Jurkat, Clone E6-1 (cell line): ENCODE measurements at regions not wholly inside any gene's neighbourhood (a gene's known extent, or its start where the extent isn't known, plus 50 kb on each side); places are given as distances from the start of the nearest gene placed in this dataset.
A peak's percentile ranks its signal among the peaks of the same experiment; 100 is the strongest.

Experiments
- DNase-seq: peaks from one replicate; pipeline ENCODE4 v3.0.0-alpha.2; 2011; ENCODE audit warnings: low read depth, low spot score
- H3K4me3 ChIP-seq: 2 replicates; pipeline ENCODE4 v1.5.1; 2011; ENCODE audit warnings: mild to moderate bottlenecking, low read length, control low read depth, moderate library complexity

DNA sequence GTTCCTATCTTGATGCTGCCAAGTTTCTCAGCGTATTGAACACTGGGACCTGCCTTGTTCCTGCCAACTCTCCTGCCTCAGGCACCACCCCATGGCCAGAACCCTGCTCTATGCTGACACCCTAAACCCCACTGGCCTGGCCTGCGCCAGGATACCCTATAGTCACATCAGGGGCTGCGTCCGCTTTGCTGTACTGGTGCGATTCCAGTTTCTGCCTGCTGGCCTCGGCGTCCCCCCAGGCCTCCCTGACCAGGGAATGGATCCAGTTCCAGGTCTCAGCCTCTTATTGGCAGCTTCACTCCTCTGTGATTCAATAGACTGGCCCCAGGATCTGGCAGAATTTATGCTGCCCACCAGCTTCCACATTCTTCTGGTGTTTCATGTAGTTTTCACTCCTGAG lies 55.0 kb downstream of the GPR6 start:
- DNase-seq, result no peak
- H3K4me3 ChIP-seq, result no peak overlapping the region

DNA sequence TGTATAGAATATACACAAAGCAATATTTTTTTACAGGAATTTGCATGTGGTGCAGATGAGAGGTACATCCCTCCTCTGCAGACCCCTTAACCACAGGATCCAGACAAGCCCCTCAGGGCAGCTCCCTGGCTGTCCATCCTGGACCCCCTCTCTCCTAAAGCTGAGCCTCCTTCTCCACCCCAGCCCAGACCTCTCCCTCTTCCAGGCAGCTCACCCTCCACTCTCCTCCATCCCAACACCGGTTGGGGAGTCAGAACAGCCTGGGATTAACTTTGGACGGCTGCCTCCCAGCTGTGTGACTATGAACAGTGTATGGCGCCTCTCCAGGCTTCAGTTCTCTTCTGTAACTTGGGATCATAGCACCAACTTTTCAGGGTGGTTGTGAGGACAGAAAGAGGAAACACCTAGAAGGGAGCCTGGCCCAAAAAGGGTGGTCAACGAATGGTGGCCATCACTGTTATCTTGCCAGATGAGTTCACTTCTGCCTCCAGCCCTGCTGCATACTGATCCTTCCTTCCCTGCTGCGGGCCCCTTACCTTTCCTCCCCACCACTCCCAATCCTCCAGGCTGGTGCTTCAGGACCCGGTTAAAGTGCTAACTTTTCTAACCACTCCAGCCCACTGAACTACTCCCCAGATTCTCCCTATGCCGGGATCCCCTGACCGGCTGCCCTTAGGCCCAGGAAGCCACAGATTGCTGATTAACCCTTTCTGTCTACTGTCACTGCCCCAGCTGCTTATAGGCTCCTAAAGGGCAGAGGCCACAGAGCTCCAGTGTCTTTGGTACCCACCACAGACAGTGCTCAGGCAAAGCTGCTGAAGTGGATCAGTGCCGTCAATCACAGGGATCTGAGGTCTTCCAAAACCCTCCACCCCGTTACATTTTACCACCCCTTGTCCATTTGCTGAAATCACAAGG lies 55.9 kb downstream of the GPR6 start:
- no peak for DNase-seq
- no peak overlapping the region for H3K4me3 ChIP-seq

DNA sequence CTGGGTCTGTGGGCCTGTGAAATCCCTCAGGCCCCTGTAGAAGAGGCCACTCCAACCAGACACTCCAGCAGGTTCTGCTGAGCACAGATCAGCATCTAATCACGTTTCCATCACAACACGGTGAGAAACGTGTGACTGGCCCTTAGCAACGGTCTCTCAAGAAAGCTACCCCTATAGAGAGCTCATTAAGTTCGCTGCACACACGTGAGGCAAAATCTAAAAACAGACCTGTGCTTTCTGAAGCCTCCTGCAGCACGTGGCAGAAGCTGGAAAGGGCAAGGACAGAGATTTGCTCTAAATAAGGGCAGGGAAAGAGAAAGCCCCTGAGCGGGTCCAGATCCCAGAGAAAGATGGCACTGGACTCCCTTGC lies 56.5 kb downstream of the GPR6 start:
- DNase-seq, result no peak
- no peak overlapping the region for H3K4me3 ChIP-seq

DNA sequence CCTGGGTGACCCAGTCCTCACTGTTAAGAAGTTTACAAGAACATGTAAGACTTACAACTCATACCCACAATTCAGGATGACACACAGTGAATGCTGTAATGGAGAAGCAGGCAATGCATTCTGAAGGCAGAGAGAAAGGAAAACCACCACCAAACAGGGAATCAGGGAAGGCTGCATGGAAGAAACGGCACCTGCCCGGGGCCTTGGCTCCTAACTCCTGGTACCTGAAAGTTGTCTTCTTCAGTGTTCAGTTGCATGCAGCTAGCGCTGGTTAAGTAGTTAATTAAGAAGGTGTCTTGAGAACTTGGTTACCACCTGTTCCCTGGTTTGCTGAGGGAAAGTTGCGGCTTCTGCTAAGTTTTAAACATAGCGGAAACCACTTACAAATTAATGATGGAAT lies 57.2 kb downstream of the GPR6 start:
- no peak overlapping the region for H3K4me3 ChIP-seq
- DNase-seq, result no peak

DNA sequence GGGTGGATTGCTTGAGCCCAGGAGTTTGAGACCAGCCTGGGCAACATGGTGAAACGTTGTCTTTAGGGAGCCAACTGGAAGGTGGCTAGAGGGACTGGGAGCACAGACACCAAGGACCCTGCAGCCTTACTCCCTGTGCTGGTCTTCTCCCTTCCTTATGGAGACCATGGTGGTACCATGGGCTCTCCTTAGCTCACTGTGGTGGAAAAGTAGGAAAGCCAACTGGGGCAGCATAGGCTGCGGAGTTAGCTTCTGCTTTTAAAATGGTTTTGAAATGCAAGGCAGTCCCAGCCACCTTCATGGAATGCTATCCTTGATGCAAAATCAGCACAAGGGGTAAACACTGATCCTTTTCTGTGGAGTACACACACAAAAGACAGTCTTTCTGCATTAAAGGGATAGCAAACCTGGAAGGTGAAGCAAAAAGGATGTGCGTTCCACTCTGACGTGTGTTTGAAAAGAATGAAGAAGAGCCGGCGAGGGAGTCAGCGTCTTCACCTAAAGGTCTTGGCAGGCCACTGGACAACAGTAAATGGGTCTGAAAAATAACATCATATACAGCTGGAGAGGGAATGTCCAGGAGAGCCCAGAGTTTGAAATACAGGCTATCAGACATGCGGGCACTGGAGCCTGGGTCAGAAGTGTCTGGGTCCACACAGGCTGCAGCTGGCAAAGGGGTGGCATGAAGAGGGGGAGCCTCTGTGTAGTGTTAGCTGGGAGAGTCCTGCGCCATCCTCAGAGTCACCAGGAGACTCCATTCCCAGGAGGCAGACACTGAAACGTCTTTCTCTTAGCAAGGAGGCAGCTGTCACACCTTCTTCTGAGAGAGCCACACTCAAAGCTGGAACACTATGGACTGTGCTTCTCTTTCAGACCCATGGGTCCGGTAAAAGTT lies 58.5 kb downstream of the GPR6 start:
- DNase-seq, result no peak
- H3K4me3 ChIP-seq, result no peak overlapping the region

DNA sequence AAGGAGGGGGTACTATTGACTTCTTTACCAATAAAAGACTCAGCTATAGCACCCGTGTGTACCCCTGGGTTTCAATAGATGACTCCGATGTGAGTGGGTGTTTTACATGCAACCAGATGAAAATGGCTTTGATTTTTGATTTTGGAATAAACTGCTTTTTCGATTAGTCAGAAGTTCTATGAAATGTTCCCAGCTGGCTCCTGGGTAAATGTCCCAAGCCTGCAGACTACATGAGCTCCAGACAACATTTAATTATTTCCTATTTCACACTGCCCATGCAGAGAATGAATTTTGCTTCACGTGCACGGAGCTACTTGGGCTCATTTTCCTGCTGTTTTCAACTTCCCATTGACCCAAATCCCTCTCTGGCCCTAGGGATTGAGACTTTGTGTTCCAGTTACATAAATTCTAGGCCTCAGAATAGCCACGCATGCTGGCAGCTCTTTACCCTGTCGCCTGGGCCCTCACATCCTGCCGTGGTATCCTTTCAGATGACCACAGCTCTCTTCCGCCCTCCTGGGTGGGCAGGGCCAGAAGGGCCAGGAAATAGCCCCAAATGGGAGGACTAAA lies 59.7 kb downstream of the GPR6 start:
- no peak overlapping the region for H3K4me3 ChIP-seq
- DNase-seq, result no peak

DNA sequence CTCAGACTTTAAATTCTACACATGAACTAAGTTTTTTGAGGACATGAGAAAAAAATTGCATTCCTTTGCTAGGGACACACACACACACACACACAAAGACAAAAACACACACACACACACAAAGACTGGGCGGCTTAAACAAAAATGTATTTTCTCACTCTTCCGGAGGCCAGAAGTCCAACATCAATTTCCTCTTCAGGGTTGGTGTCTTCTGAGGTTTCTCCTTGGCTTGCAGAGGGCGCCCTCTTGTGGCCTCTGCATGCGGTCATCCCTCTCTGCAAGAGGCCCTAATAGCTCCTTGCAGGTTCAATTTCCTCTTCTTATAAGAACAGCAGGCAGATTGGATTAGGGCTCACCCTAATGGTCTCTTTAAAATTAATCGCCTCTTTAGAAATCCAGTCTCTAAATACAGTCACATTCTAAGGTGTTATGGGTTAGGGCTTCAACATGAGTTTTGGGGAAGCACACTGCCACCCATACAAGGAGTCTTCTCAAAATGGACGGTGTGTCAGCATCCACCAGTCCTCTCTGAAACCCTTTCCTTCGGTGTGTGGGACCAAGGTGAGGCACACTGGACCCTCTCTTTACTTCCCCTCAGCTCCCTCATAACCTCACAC lies 61.4 kb downstream of the GPR6 start:
- peak; percentile 85 for DNase-seq
- peak overlapping the region; percentile 59 for H3K4me3 ChIP-seq

DNA sequence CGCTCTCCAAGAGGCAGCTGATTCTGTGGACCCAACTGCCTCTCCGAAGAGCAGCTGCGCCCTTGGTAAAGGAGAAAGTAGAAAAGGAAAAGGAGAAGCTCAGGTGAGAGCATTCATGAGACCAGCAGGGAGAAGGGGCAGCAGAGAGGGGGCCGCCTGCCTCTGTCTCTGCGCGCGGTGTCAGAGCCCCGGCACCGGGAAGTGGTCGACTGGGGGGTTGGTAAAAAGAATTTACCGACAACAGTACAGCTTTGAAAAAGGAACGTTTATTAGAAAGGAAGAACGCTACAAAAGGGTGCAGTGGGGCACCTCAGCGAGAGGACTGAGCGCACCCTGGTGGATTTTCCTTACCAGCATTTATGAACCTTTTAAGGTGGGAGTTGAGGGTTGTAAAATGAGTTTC lies 61.9 kb downstream of the GPR6 start:
- peak overlapping the region; percentile 59 for H3K4me3 ChIP-seq
- DNase-seq, result peak; percentile 73

DNA sequence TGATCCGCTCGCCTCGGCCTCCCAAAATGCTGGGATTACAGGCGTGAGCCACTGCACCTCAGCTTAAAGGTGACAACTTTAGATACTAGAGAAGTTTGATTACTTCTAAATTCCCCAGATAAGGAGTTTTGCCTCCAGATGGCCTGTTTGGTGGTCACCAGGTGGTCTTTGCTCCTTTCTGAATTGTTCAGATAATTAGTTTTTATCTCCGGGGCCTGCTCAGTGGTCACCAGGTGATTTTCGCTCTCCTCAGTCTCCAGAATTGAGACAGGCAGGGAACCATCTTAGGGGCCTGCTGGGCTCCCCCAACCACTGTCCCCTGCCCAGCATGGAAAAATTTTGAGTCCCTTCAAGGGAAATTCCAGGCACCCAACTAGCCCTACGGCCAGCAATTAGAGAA lies 62.6 kb downstream of the GPR6 start:
- DNase-seq, result no peak
- no peak overlapping the region for H3K4me3 ChIP-seq

DNA sequence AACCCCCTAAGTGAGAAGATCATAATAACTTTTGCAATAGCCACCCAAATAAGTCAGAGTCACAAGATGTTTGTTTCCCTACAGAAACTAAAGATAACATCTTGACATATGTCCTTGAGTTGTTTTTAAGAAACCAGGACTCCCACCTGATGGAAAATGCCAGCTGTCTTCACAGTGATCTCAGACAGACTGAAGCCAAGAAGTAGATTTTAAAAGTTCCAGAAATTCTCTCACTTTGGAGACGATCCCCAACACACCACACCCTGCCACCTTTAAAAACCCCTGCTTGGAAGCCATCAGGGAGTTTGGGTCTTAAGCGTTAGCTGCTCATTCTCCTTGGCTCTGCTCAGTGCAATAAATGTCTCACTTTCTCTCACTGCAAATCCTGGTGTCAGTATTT lies 63.0 kb downstream of the GPR6 start:
- no peak overlapping the region for H3K4me3 ChIP-seq
- no peak for DNase-seq

DNA sequence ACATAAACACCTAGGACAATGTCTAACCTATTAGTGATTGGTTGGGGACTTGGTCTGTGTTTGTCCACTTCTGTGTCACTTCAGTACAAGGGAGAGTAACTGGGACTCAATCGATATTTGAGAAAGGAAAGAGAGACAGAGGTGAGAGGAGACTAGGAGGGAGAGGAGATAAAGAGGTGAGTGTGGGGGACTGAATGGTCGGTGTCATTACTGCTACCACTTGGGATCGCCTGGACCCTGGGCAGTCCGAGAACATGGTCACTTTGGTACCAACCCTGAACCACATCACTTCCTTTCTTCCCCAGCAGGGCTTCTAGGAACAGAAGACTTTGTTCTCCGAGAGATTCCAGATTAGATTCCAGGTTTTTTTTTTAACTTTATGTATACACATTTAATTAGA lies 63.7 kb downstream of the GPR6 start:
- no peak overlapping the region for H3K4me3 ChIP-seq
- DNase-seq, result no peak

DNA sequence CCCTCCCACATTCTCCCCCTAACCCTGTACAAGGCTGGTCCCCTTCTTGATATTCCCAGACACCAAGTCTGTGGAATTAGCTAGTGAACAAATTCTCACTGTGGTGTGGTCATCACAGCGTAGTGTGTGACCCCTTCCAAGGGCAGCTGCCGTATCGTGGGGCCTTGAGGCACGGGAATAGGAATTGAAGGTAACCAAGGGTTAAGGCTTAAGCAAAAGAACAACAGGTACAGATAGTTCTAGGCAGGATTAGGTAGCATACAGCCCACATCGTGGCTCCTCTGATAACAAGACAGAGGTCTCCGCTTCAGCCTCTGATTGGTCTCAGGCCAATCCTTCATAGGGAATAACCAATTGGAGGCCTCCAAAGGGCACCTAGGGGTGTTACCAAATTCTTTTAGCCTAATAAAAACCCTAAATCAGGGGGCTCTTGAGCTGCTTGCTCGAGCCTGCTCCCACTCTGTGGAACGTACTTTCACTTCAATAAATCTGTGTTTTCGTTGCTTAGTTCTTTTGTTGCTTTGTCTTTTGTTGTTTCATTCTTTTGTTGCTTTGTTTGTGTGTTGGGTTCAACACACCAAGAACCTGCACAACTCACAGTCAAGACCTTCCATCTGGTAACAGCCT lies 64.7 kb downstream of the GPR6 start:
- no peak overlapping the region for H3K4me3 ChIP-seq
- DNase-seq, result no peak

DNA sequence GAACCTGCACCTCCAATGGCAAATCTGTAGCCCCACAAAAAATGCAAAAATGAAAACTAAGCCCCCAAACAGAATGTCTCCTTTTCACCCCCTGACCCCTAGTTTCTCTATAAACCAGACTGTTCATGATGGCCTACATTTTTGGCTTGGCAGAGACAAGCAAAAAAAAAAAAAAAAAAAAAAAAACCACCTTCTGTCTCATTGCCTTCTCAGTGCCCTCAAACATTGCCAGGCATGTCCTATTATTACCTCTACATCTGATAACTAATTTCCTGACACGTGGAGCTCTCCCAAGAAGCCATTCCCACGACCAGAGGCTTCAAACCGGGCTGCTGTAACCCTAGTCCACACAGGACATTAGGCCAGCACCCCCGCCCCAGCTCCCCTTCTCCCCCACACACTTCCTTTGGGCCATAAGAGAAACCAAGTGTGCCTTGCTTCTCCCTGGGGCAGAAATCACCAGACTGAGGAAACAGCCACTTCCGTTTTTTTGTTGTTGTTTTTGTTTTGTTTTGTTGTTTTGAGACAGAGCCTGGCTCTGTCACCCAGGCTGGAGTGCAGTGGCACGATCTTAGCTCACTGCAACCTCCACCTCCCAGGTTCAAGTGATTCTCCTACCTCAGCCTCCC lies 65.4 kb downstream of the GPR6 start:
- no peak for DNase-seq
- H3K4me3 ChIP-seq, result no peak overlapping the region

DNA sequence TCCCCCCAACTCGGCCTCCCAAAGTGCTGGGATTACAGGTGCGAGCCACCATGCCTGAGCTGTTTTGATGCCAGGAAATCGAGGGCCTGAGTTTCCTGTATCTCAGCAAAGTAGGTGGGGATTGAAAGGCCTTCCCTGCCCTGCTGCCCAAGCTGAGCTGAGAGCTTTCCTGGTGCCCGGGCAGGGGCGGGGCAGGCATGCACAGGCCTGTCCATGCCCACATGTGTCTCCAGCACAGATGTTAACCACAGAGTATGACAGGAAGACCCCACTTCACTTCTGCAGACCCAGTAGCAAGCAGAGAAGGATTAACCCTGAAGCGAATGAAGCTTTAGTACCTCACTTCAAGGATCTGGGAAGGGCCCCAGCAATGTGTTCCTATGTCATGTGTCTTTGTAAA lies 66.0 kb downstream of the GPR6 start:
- DNase-seq, result no peak
- no peak overlapping the region for H3K4me3 ChIP-seq

DNA sequence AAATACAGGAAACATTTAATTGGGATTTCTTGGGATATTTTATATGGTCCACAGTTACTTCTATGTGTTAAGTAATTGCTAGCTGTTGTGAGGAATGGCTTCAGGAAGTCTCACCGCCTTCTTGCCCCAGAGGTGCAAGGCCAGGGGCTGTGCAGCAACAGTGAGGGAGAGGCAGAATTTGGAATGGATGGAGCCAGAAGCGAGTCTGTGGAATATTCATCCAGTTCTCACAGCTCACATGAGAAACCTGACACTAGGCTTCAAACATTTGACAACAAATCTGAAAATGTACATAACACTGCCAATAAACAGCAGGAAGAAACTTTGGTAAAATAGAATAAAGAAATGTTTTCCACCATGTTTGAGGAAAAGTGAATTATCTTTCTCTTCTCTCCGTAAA lies 66.5 kb downstream of the GPR6 start:
- no peak overlapping the region for H3K4me3 ChIP-seq
- DNase-seq, result no peak

DNA sequence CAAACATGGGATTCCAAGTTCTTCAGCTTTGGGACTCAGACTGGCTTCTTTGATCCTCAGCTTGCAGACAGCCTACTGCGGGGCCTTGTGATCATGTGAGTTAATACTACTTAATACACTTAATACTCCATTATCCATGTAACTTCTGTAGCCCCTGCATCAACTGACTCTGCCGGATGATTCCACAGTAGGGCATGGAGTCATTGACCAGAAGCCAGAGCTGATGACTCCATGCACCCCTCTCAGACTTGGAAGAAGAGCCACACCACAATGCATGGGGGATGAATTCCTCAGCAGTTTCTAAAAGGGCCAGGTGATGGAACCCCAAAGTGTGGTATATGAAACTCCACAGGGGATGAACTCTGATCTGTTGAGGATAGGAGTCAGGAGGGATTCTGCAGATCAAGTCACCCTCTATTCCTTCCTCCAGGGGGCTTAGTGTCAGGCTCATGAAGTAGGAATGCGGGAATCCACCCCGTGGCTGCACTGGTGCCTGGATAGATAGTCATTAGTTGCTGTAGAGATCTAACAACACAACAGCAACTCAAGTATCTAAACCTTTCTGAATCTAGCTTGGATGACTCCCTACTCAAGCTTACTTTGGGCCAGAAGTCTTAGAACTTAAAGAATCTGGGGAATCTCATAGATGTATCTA lies 70.2 kb downstream of the GPR6 start:
- H3K4me3 ChIP-seq, result no peak overlapping the region
- no peak for DNase-seq

DNA sequence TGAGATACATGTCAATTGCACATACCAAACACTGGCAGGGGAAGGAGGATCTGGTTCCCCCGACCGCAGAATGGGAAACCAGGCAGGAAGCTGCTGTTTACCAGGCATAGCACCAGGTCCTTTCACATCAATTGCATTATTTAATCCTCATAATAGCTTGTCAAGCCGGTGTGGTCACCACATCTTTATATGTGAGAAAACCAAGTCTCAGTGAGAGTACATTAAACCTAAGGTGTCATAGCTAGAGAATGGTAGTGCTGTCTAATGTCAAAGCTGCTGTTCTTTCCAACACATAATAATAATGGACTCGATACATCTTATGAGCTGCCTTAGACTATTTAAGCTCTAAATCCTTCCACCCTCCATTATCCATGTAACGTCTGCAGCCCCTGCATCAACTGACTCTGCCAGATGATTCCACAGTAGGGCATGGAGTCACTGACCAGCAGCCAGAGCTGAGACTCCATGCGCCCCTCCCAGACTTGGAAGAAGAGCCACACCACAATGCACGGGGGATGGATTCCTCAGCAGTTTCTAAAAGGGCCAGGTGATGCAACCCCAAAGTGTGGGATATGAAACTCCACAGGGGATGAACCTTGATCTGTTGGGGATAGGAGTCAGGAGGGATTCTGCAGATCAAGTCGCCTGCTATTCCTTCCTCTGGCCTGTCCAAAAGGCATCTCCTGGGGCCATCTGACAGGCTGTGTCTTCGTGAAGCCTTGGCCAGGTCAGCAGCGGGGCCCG lies 71.8 kb downstream of the GPR6 start:
- DNase-seq, result no peak
- no peak overlapping the region for H3K4me3 ChIP-seq
